ENCODE measurements at regions not wholly inside any gene's neighbourhood (a gene's known extent, or its start where the extent isn't known, plus 50 kb on each side); places are given as distances from the start of the nearest gene placed in this dataset.

GRCh38 chr14:65186951-65187350 is 84.6 kb upstream of the MAX start:
- no peak for DNase-seq (ENCODE audit: low spot score)

- DNase-seq (ENCODE audit: low spot score), result no peak
These were observed 85.2 kb upstream of the MAX start for GRCh38 chr14:65187421-65188049.

DNA sequence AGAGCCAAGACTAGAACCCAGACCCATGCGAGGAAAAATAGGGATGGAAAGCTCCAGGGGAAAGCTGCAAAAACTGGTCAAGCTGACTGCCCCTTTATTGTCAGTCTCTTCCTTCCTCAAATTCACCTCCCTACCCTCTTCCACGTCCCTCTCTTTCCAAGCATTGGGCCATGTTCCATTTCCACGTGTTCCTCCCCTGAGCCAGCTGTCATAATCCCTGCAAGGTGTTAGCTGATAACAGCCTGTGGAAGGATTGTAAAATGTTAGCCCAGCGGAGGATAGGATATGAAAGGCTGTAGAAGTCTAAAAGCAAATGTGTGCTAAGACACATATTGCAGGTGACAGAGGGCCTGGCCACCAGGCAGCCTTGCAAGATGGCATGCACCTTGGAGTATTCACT is 88.0 kb upstream of the MAX start:
- no peak for DNase-seq (ENCODE audit: low spot score)

GRCh38 chr14:65191716-65192115 is 89.4 kb upstream of the MAX start:
- no peak for DNase-seq (ENCODE audit: low spot score)

DNA sequence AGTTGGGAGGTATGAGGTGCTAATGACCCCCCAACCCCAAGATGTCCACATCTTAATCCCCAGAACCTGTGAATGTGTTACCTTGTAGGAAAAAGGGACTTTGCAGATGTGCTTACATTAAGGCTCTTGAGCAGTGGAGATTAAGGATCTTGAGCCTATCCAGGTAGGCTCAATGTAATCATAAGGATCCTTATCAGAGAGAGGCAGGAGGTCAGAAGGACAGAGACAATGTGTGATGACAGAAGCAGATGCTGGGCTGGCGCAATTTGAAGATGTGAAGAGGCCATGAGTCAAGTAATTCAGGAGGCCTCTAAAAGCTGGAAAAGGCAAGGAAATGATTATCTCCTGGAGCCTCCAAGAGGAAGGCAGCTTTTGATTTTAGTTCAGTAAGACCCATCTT is 90.4 kb upstream of the MAX start:
- DNase-seq (ENCODE audit: low spot score), result no peak

- DNase-seq (ENCODE audit: low spot score), result no peak
These were observed 91.7 kb upstream of the MAX start for GRCh38 chr14:65193916-65194590.

DNA sequence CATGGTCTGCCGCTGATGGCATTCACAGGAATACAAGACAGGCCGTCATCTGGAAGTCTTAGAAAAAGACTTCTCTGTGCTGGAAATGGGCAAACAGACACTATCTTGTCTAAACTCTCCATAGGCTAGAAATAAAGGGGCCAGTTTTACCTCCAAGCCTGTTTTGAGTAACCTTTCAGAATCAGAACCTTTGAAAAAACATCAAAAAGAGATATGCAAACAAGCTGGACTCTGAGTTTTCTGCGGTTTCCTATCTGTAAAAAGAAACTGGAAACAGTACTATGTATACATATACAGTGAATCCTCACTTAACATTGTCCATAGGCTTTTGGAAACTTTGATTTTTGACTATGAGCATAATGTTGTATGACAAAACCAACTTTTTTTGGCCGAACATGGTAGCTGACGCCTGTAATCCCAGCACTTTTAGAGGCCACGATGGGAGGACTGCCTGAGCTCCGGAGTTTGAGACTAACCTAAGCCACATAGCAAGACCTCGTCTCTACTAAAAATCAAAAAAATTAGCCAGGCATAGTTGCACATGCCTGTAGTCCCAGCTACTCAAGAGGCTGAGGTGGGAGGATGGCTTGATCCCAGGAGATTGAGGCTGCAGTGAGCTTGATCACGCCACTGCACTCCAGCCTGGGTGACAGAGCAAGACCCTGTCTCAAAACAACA is 92.9 kb upstream of the MAX start:
- DNase-seq (ENCODE audit: low spot score), result no peak

DNA sequence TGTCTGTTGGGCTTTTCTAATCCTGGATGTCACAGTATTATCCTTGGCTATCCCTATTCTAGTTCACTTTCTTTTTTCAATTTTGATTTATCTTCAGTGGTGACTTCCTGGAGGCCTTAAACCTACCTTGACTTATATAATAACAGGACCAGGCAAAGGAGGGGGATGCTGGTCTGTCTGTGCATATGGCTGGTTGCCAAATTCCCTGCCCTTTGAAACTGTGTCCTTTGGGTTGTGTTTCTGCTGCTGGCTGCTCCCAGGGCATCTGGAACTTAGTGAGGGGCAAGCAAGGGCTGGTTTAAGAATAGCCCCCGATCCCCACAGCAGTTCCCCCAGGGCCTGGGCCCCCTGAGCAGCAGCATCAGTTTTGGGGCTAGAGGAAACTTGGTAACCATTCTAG is 96.0 kb upstream of the MAX start:
- DNase-seq (ENCODE audit: low spot score), result no peak

DNA sequence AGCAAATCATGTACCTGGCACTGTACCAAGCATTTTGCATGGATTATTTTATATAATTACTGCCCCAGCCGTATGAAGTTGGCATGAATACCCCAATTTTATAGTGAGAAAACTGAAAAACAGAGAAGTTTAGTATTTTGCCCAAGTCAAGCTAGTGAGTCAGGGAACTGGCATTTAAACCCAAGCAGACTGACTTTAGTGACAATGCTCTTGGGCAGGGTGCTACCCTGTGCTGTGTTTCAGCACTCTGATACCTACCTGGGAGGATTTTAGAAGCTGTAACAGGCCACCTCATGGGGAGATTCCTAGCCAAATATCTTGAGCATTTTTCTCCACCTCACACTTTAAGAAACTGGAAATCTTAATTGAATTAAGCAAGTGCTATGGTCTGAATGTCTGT is 98.1 kb upstream of the MAX start:
- no peak for DNase-seq (ENCODE audit: low spot score)

- DNase-seq (ENCODE audit: low spot score), result no peak
These were observed 101.3 kb upstream of the MAX start for GRCh38 chr14:65203574-65203973.

- DNase-seq (ENCODE audit: low spot score), result no peak
These were observed 101.7 kb upstream of the MAX start for GRCh38 chr14:65204056-65204455.

- DNase-seq (ENCODE audit: low spot score), result no peak
These were observed 103.7 kb upstream of the MAX start for GRCh38 chr14:65206078-65206447.

DNA sequence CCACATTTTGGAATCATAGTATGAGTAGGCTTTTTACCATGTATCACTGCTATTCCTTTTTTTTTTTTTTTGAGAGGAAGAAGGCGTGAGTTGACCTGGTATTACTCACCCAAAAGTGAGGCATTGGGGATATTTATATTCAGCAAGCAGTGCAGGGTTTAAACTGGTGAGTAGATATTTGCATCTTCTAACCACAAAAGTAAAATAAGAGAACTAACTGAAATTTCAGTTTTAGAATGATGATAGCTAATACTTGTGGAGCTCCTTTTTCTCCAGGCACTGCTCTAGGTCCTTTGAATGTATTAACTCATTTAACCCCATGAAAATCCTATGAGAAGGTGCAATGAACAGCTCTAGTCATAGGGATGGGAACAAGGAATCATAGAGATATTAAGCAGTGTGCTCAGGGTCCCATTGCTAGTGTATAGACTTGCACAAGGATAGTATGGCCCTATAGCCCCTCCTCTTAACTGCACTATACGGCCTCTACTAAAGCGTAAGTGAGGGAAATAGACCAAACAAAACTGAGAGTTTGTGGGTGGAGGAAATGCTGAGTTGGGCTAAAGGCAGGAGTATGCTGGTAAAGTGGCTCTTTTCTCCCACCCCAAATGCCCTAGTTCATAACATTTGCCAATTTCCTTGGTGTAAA is 104.3 kb upstream of the MAX start:
- no peak for DNase-seq (ENCODE audit: low spot score)

DNA sequence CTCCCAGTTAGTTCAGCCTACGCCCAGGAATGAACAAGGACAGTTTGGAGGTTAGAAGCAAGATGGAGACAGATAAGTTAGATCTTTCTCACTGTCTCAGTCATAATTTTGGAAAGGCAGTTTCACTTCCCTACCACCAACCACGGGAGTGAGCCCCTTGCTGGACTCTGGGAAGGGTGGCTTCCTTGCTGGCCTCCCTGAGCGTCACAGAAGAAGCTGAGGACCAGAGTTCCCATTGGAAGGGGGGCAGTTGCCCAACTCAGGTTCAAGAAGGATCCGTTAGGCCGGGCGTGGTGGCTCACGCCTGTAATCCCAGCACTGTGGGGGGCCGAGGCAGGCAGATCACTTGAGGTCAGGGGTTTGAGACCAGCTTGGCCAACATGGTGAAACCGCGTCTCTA is 106.2 kb upstream of the MAX start:
- DNase-seq (ENCODE audit: low spot score), result peak; percentile 33

- peak; percentile 34 for DNase-seq (ENCODE audit: low spot score)
These were observed 108.0 kb upstream of the MAX start for GRCh38 chr14:65210118-65210821.

- no peak for DNase-seq (ENCODE audit: low spot score)
These were observed 108.5 kb upstream of the MAX start for GRCh38 chr14:65210822-65211182.

GRCh38 chr14:65211341-65211987 is 109.1 kb upstream of the MAX start:
- no peak for DNase-seq (ENCODE audit: low spot score)

DNA sequence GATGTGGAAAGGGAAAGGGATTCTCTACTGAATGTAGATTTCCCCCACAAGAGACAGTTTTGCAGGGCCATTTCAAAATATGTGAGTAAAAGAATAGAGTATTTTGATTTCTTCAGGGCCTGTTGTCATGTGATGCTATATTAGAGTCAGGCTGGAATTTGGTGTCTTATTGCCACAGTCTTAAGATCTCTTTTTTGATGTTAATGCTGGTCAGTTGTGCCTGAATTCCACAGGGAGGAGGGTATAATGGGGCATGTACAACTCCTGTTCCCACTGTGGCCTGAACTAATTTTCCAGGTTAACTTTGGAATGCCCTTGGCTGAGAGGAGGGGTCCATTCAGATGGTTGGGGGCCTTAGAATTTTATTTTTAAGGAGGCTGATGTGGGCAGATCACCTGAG is 111.0 kb upstream of the MAX start:
- DNase-seq (ENCODE audit: low spot score), result no peak

- no peak for DNase-seq (ENCODE audit: low spot score)
These were observed 112.4 kb upstream of the MAX start for GRCh38 chr14:65214741-65215140.

GRCh38 chr14:65219353-65219752 is 117.0 kb upstream of the MAX start:
- DNase-seq (ENCODE audit: low spot score), result no peak

DNA sequence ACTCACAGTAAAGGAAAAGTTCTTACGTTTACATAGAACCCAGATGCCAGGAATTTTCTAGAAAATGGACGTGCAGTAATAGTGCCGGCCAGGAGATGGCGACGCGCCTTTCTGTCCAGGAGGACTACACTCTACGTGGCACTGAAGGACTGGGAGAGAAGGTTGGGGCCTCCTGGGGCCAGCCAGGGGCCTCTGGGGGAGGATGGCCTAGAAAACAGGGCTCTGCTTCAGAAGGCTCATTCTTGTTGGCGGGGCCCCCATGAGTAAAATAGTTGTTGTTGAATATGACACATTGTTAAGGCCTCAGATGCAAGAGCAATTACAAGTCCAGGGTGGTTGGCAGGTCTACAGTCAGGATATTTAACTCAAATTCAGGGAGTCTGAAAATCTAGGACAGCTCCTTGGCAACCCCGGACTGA is 120.1 kb upstream of the MAX start:
- peak; percentile 81 for DNase-seq (ENCODE audit: low spot score)

DNA sequence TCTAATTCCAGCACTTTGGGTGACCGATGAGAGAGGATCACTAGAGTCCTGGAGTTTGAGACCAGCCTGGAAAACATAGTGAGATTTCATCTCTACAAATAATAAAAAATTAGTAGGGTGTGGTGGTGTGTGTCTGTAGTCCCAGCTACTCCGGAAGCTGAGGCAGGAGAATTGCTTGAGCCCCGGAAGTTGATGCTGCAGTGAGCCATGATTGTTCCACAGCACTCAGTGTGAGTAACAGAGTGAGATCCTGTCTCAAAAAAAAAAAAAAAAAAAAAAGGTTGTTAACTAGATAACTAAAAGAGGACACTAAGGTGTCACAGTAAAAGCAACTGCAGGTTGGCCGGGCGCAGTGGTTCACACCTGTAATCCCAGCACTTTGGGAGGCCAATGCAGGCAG is 121.3 kb upstream of the MAX start:
- no peak for DNase-seq (ENCODE audit: low spot score)

All from Ammon's horn (tissue), 1 donor.